Psoas muscle (tissue), 7 donors: ENCODE measurements at regions not wholly inside any gene's neighbourhood (a gene's known extent, or its start where the extent isn't known, plus 50 kb on each side); places are given as distances from the start of the nearest gene placed in this dataset.

ENCODE experiments used
- ATAC-seq, 4 donors: fragments of 200-7000 bp; cut with Tn5 transposase; one replicate each; pipeline ENCODE4 v1.9.1; 2020; ENCODE audit warnings: moderate library complexity in 3 of 4, mild to moderate bottlenecking in 2 of 4
- DNase-seq, 2 donors: peaks; one replicate each; pipeline ENCODE4 v3.0.0-alpha.2; 2020
- H3K27ac ChIP-seq: fragments of 200-600 bp; one replicate; pipeline ENCODE4 v1.8.0; 2022
- H3K27me3 ChIP-seq, 3 donors: fragments of 200-600 bp in 1 of 3; one replicate each; pipeline versions ENCODE4 v1.6.1 to v1.8.0; 2013 to 2022; ENCODE audit warnings: low read length in 2 of 3, mild to moderate bottlenecking in 2 of 3, moderate library complexity in 1 of 3; ENCODE audit not compliant: insufficient read depth in 3 of 3
- H3K36me3 ChIP-seq, 2 donors: fragments of 200-600 bp in 1 of 2; one replicate each; pipeline versions ENCODE4 v1.6.1 to v1.8.0; 2013 to 2022; ENCODE audit warnings: low read depth in 1 of 2, mild to moderate bottlenecking in 1 of 2, moderate library complexity in 1 of 2; ENCODE audit not compliant: insufficient read depth in 1 of 2
- H3K4me1 ChIP-seq: fragments of 200-600 bp; one replicate; pipeline ENCODE4 v1.8.0; 2022
- H3K4me3 ChIP-seq: fragments of 200-600 bp; one replicate; pipeline ENCODE4 v1.8.0; 2022; ENCODE audit warnings: mild to moderate bottlenecking
- H3K9me3 ChIP-seq: fragments of 200-600 bp; one replicate; pipeline ENCODE4 v1.8.0; 2022
- CTCF ChIP-seq: fragments of 200-600 bp; IDR thresholded peaks from one replicate; pipeline ENCODE4 v1.8.0; 2022; ENCODE audit warnings: antibody characterized with exemption
- WGBS, 3 donors: extraction: QIAGEN DNeasy Blood & Tissue Kit; methylation state at CpG; one replicate each; pipeline versions ENCODE4 v1.1.6 to v1.1.7; 2013; 5-methylcytosine and 5-hydroxymethylcytosine counted together
- intact Hi-C, 2 donors: fragments of 100-400 bp; cut with DNase I; formaldehyde crosslinking; loops; one replicate each; pipeline versions ENCODE4 v1.11.0 to v1.14.2; 2022
- donor health status: healthy with polysubstance abuse.
- donor health status: DM: no; HTN: no; CAD: no; lungs with moderate emphysema.
- donor health status: Bipolar disorder and iron deficiency.
- donor health status: healthy.
- donor health status: DM: yes; HTN: yes; CAD: no.
- donor health status: DM: no; HTN: no; CAD: no.
- donor health status: DM: yes; HTN: yes; CAD: no.

- Histone ChIP-seq H3K27me3 (no peaks in the 10 kb centered on the region), H3K27ac (no peak overlapping the region), H3K4me3 (no peak overlapping the region), H3K36me3 (no peaks in the 10 kb centered on the region), H3K4me1 (no peaks in the 10 kb centered on the region), H3K9me3 (peaks cover 6% of the 10 kb centered on the region)
- WGBS, 3 donors: 55 to 62% (median 60%) methylated on average over 2 of the region's 2 CpGs
- no peak for ATAC-seq
- TF ChIP-seq CTCF: no peak
- DNase-seq: no peak
- intact Hi-C loops: no loop called here
Observed at GRCh38 chr10:44731283-44731682, 179.9 kb upstream of the TMEM72 start.

- Histone ChIP-seq H3K27ac (no peak overlapping the region), H3K4me1 (no peaks in the 10 kb centered on the region), H3K4me3 (no peak overlapping the region), H3K36me3 (no peaks in the 10 kb centered on the region), H3K27me3 (no peaks in the 10 kb centered on the region), H3K9me3 (peaks cover 6% of the 10 kb centered on the region)
- no peak for TF ChIP-seq CTCF
- ATAC-seq: no peak
- no peak for DNase-seq
- intact Hi-C loops: no loop called here
- 87 to 91% (median 87%) methylated on average over 5 of the region's 5 CpGs for WGBS, 3 donors
Observed at GRCh38 chr10:44733501-44734488, 177.3 kb upstream of the TMEM72 start.

- Histone ChIP-seq H3K36me3 (no peaks in the 10 kb centered on the region), H3K27me3 (no peaks in the 10 kb centered on the region), H3K4me1 (no peaks in the 10 kb centered on the region), H3K4me3 (no peak overlapping the region), H3K27ac (no peak overlapping the region), H3K9me3 (no peaks in the 10 kb centered on the region)
- intact Hi-C loops: no loop called here
- TF ChIP-seq CTCF: no peak
- 61 to 68% (median 62%) methylated on average over 4 of the region's 4 CpGs for WGBS, 3 donors
- ATAC-seq: no peak
- DNase-seq: no peak
Observed at GRCh38 chr10:44742248-44742647, 168.9 kb upstream of the TMEM72 start.

- Histone ChIP-seq H3K27me3 (no peaks in the 10 kb centered on the region), H3K4me3 (no peak overlapping the region), H3K27ac (no peak overlapping the region), H3K36me3 (no peaks in the 10 kb centered on the region), H3K4me1 (no peaks in the 10 kb centered on the region), H3K9me3 (no peaks in the 10 kb centered on the region)
- no peak for TF ChIP-seq CTCF
- DNase-seq (no peak), ATAC-seq (no peak)
- intact Hi-C loops: no loop called here
- 58 to 82% (median 64%) methylated on average over 1 of the region's 1 CpG for WGBS, 3 donors
Observed at GRCh38 chr10:44743535-44743934, 167.6 kb upstream of the TMEM72 start.
